Bronchial epithelial cell (primary cell): ENCODE measurements at regions not wholly inside any gene's neighbourhood (a gene's known extent, or its start where the extent isn't known, plus 50 kb on each side); places are given as distances from the start of the nearest gene placed in this dataset.

Experiments used
- DNase-seq: peaks from one replicate; pipeline ENCODE4 v3.0.0-alpha.2; 2010; ENCODE audit warnings: low read depth
- FAIRE-seq: peaks from 2 replicates; lab custom pipeline; 2011; peaks lifted over from hg19 to GRCh38; lab: Jason Lieb, UNC
- H3K27me3 ChIP-seq: 2 replicates; pipeline ENCODE4 v1.5.1; 2011; ENCODE audit warnings: low read length; ENCODE audit not compliant: control insufficient read depth, insufficient read depth
- H3K36me3 ChIP-seq: 2 replicates; pipeline ENCODE4 v1.5.1; 2011; ENCODE audit warnings: low read length; ENCODE audit not compliant: control insufficient read depth, insufficient read depth
- H3K4me3 ChIP-seq: 2 replicates; pipeline ENCODE4 v1.5.1; 2011; ENCODE audit warnings: mild to moderate bottlenecking, low read depth, low read length, control low read depth
- CTCF ChIP-seq: IDR thresholded peaks from 2 replicates; pipeline ENCODE4 v1.5.1; 2011; ENCODE audit warnings: mild to moderate bottlenecking, moderate library complexity, low read length, control low read depth, inconsistent platforms; ENCODE audit not compliant: insufficient read depth, severe bottlenecking

- Histone ChIP-seq H3K4me3 (no peak overlapping the region), H3K36me3 (no peaks in the 10 kb centered on the region), H3K27me3 (no peaks in the 10 kb centered on the region)
- no peak for TF ChIP-seq CTCF
- FAIRE-seq (no peak), DNase-seq (no peak)
Observed at GRCh38 chr4:45302828-45303227, 576.5 kb upstream of the GNPDA2 start.

DNA sequence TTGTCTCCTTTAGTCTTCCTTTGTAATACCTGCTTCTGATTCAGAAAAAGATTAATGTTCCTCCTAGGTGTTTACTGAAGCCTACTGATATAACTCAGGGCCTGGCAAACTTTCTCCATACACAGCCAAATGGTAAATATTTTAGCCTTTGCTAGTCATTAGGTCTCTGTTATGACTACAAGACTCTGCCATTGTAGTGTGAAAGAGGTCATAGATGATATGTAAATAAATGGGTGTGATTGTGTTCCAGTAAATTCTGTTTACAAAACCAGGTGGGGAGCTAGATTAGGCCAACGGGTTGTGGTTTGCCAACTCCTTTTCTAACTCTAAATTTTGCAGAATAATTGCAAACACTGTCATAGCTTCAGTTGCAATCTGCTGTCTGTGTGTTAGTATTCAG, 568.1 kb upstream of the GNPDA2 start:
- TF ChIP-seq CTCF: no peak
- Histone ChIP-seq H3K36me3 (no peaks in the 10 kb centered on the region), H3K27me3 (no peaks in the 10 kb centered on the region), H3K4me3 (no peak overlapping the region)
- FAIRE-seq: no peak
- DNase-seq: no peak

DNA sequence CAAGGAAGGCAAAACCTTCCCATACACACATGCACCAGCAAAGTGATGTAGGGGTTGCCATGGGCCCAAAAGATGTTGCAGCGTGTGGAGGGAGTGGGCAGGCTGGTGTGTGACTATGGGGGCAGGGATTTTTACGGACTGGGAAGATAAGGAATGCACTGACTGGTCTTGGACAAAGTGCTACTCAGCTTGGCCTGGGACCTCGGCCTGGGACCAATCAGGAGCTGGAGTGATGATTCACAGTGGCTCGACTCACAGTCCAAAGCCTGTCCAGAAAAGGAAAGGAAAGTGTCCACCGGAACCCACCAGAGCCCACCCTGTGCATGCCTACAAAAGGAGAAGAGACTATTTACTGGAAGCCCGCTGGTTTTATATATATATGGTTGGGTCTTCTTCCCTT, 567.0 kb upstream of the GNPDA2 start:
- FAIRE-seq: no peak
- Histone ChIP-seq H3K36me3 (no peaks in the 10 kb centered on the region), H3K4me3 (no peak overlapping the region), H3K27me3 (no peaks in the 10 kb centered on the region)
- no peak for TF ChIP-seq CTCF
- no peak for DNase-seq

GRCh38 chr4:45292844-45293243, 566.5 kb upstream of the GNPDA2 start:
- DNase-seq (no peak), FAIRE-seq (no peak)
- no peak for TF ChIP-seq CTCF
- Histone ChIP-seq H3K36me3 (no peaks in the 10 kb centered on the region), H3K4me3 (no peak overlapping the region), H3K27me3 (no peaks in the 10 kb centered on the region)

DNA sequence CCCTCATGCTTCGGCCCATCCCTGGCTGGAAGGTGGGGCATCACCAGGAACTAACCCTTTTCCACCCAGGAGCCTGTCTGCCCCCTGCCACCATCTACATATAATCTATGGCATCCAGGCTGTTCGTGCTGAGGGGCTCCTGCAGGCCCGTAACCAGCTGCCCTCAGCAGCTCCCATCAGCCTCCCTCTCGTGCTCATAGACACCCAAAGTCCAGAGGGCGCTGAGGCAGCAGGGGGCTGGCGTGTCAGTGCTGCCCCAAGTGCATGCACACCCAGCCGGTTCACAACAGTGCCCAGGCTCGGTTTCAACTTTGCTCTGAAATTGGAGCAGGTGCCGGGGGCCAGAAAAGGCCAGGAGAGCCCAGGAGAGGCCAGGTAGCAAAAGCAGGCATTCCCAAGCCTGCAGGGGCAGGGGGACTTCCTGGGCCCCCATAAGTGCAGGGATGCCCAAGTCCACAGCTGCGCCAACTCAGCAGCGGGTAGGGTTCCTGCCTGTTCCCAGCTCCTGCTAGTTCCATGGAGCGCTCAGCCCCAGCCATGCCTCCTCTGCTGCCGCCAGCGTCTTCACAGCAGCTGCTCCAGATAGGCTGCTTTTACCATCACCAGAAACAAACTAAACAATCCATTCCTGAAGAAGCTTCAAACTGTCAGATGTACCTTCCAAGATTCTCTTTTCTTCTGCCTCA, 558.2 kb upstream of the GNPDA2 start:
- no peak for TF ChIP-seq CTCF
- H3K4me3 ChIP-seq: no peak overlapping the region
- no peaks in the 10 kb centered on the region for H3K36me3 ChIP-seq
- H3K27me3 ChIP-seq: no peaks in the 10 kb centered on the region
- DNase-seq: no peak
- no peak for FAIRE-seq

DNA sequence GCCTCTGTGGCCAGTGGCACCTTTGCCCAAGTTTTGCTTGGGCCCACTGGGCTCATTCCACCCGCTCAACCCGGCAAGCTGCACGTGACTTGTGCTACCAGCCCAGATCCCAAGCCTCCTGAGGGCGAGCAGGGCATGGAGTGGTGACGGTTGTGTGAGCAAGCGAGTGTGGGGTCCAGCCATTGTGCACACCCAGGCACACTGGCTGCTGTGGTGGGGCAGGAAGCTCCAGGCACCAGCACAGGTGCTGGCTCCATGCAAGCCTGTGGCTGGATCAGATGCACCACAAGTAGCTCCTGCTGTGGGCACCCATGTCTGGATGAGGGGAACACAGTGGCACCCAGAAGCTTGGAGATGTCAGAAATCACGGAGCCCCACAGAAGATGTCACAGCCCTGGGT, 557.0 kb upstream of the GNPDA2 start:
- Histone ChIP-seq H3K4me3 (no peak overlapping the region), H3K36me3 (no peaks in the 10 kb centered on the region), H3K27me3 (no peaks in the 10 kb centered on the region)
- DNase-seq (no peak), FAIRE-seq (no peak)
- no peak for TF ChIP-seq CTCF
